Gastroesophageal sphincter (tissue), 4 donors: ENCODE measurements at regions not wholly inside any gene's neighbourhood (a gene's known extent, or its start where the extent isn't known, plus 50 kb on each side); places are given as distances from the start of the nearest gene placed in this dataset.

ENCODE experiments used
- ATAC-seq: fragments of 150-250 bp; one replicate; pipeline ENCODE4 v1.9.1; 2016; ENCODE audit warnings: mild to moderate bottlenecking, moderate library complexity
- H3K27ac ChIP-seq, 4 donors: fragments of 200-600 bp; sonication (generic) in 3 of 4; 1 replicate in 3 of 4; 2 replicates in 1 of 4; pipeline ENCODE4 v1.5.1; 2016 to 2019
- H3K27me3 ChIP-seq: fragments of 200-600 bp; sonication (generic); one replicate; pipeline ENCODE4 v1.5.1; 2019
- H3K36me3 ChIP-seq, 2 donors: fragments of 200-600 bp; sonication (generic); one replicate each; pipeline ENCODE4 v1.5.1; 2019; ENCODE audit warnings: control low read depth in 1 of 2
- H3K4me1 ChIP-seq, 3 donors: fragments of 200-600 bp; sonication (generic); 1 replicate in 2 of 3; 2 replicates in 1 of 3; pipeline ENCODE4 v1.5.1; 2016 to 2019; ENCODE audit warnings: control low read depth in 2 of 3
- H3K4me3 ChIP-seq, 2 donors: fragments of 200-600 bp; sonication (generic); one replicate each; pipeline ENCODE4 v1.5.1; 2019; ENCODE audit warnings: mild to moderate bottlenecking in 1 of 2, moderate library complexity in 1 of 2
- H3K9me3 ChIP-seq, 3 donors: fragments of 200-600 bp; sonication (generic); one replicate each; pipeline ENCODE4 v1.5.1; 2017 to 2019; ENCODE audit warnings: control low read depth in 2 of 3
- CTCF ChIP-seq, 4 experiments: fragments of 200-600 bp in 2 of 4; fragments of 450-650 bp in 2 of 4; sonication (generic) in 1 of 4; IDR thresholded peaks; one replicate each; pipeline ENCODE4 v1.5.1; 2017 to 2019; ENCODE audit warnings: antibody characterized with exemption in 4 of 4, mild to moderate bottlenecking in 2 of 4, moderate library complexity in 2 of 4
- EP300 ChIP-seq: sonication (generic); formaldehyde crosslinking; IDR thresholded peaks from one replicate; pipeline ENCODE4 v1.6.1; 2017; ENCODE audit warnings: antibody characterized with exemption, mild to moderate bottlenecking
- POLR2A ChIP-seq, 2 donors: fragments of 450-650 bp; IDR thresholded peaks; one replicate each; pipeline ENCODE4 v1.6.1; 2017; ENCODE audit warnings: antibody characterized with exemption in 2 of 2, mild to moderate bottlenecking in 2 of 2, moderate library complexity in 1 of 2
- POLR2AphosphoS5 ChIP-seq: sonication (generic); formaldehyde crosslinking; IDR thresholded peaks from one replicate; pipeline ENCODE4 v1.6.1; 2017; ENCODE audit warnings: antibody characterized with exemption
- WGBS, 2 donors: methylation state at CpG; one replicate each; pipeline ENCODE4 v1.1.5; 2018; ENCODE audit warnings: low coverage in 1 of 2; 5-methylcytosine and 5-hydroxymethylcytosine counted together

- peaks cover 0 to 16% (median 0%) of the 10 kb centered on the region in 3 donors for H3K9me3 ChIP-seq
- ATAC-seq = peak; percentile 64
- WGBS, 2 donors = 27 to 77% methylated on average over 3 to 5 of the region's 7 CpGs
Measured at GRCh38 chr13:95480131-95480545, 72.4 kb upstream of the CLDN10 start.

GRCh38 chr13:95480791-95481780 is 71.4 kb upstream of the CLDN10 start:
- no peak overlapping the region for H3K4me3 ChIP-seq
- H3K4me1 ChIP-seq = no peaks in the 10 kb centered on the region
- TF ChIP-seq POLR2A (IDR thresholded peaks at IDR 0.05) = no peak
- no peak for TF ChIP-seq CTCF (IDR thresholded peaks at IDR 0.05)
- no peak for TF ChIP-seq EP300
- H3K36me3 ChIP-seq = no peaks in the 10 kb centered on the region
- no peak for ATAC-seq
- no peak overlapping the region for H3K27ac ChIP-seq
- peaks cover 5% of the 10 kb centered on the region for H3K27me3 ChIP-seq
- WGBS, 2 donors = 56 to 74% methylated on average over 3 to 6 of the region's 7 CpGs
- H3K9me3 ChIP-seq = peaks cover 0 to 15% (median 0%) of the 10 kb centered on the region in 3 donors

More at GRCh38 chr13:95480131-95480545, 72.4 kb upstream of the CLDN10 start:
- H3K4me3 ChIP-seq = no peak overlapping the region
- no peaks in the 10 kb centered on the region for H3K4me1 ChIP-seq
- no peaks in the 10 kb centered on the region for H3K36me3 ChIP-seq
- peaks cover 5% of the 10 kb centered on the region for H3K27me3 ChIP-seq
- TF ChIP-seq EP300 (no peak), POLR2A (IDR thresholded peaks at IDR 0.05) (no peak), CTCF (IDR thresholded peaks at IDR 0.05) (no peak)
- no peak overlapping the region for H3K27ac ChIP-seq

- ATAC-seq = no peak
- no peaks in the 10 kb centered on the region for H3K36me3 ChIP-seq
- H3K4me3 ChIP-seq = no peak overlapping the region
- H3K27me3 ChIP-seq = no peaks in the 10 kb centered on the region
- TF ChIP-seq POLR2AphosphoS5 = no peak
- TF ChIP-seq POLR2A (IDR thresholded peaks at IDR 0.05) = no peak
- TF ChIP-seq CTCF (IDR thresholded peaks at IDR 0.05) = no peak
- no peak for TF ChIP-seq EP300
- no peaks in the 10 kb centered on the region for H3K4me1 ChIP-seq
- H3K27ac ChIP-seq = no peak overlapping the region
- 100% methylated on average over 1 of the region's 1 CpG for WGBS, 2 donors
- H3K9me3 ChIP-seq = peaks cover 0 to 9% (median 0%) of the 10 kb centered on the region in 3 donors
Measured at GRCh38 chr13:95484052-95484451, 68.5 kb upstream of the CLDN10 start.

- Histone ChIP-seq H3K9me3 (peaks cover 0 to 13% (median 0%) of the 10 kb centered on the region in 3 donors), H3K4me1 (no peaks in the 10 kb centered on the region), H3K27ac (no peak overlapping the region), H3K36me3 (no peaks in the 10 kb centered on the region), H3K4me3 (no peak overlapping the region), H3K27me3 (no peaks in the 10 kb centered on the region)
- 23 to 43% methylated on average over 1 to 2 of the region's 5 CpGs for WGBS, 2 donors
- peak; percentile 41 for ATAC-seq
- TF ChIP-seq CTCF (IDR thresholded peaks at IDR 0.05) (no peak), EP300 (no peak), POLR2A (IDR thresholded peaks at IDR 0.05) (no peak), POLR2AphosphoS5 (no peak)
Measured at GRCh38 chr13:95485045-95485517, 67.4 kb upstream of the CLDN10 start.
